SK-N-MC (cell line): ENCODE measurements at regions not wholly inside any gene's neighbourhood (a gene's known extent, or its start where the extent isn't known, plus 50 kb on each side); places are given as distances from the start of the nearest gene placed in this dataset.
"Not testable (repeated sequence)": the region's sequence is repeated elsewhere in the genome, so short reads cannot be mapped to it uniquely, and the experiment has no call there.

Source experiments
- EZH2 ChIP-seq: fragments of 200-600 bp; sonication (generic); IDR thresholded peaks from one replicate; pipeline ENCODE4 v1.6.1; 2017; ENCODE audit warnings: antibody characterized with exemption
- POLR2AphosphoS5 ChIP-seq: IDR thresholded peaks from 2 replicates; pipeline ENCODE4 v1.6.1; 2012; ENCODE audit warnings: mild to moderate bottlenecking, low read depth, low read length, borderline replicate concordance

GRCh38 chr12:9430385-9430784 is 177.3 kb downstream of the KLRB1 start:
- not testable (repeated sequence) for TF ChIP-seq POLR2AphosphoS5, EZH2
